Small intestine (tissue), 7 donors: ENCODE measurements at regions not wholly inside any gene's neighbourhood (a gene's known extent, or its start where the extent isn't known, plus 50 kb on each side); places are given as distances from the start of the nearest gene placed in this dataset.

Source experiments
- DNase-seq, 2 donors: peaks; one replicate each; pipeline versions ENCODE4 v3.0.0 to v3.0.0-alpha.2; 2013
- FAIRE-seq: peaks from 2 replicates; lab custom pipeline; 2012; peaks lifted over from hg19 to GRCh38; lab: Jason Lieb, UNC
- H3K27ac ChIP-seq, 3 donors: one replicate each; pipeline ENCODE4 v1.5.1; 2013; ENCODE audit warnings: low read length in 2 of 3, mild to moderate bottlenecking in 2 of 3, control low read depth in 1 of 3, inconsistent platforms in 1 of 3, low read depth in 1 of 3, moderate library complexity in 1 of 3
- H3K27me3 ChIP-seq, 3 donors: one replicate each; pipeline ENCODE4 v1.6.1; 2013; ENCODE audit warnings: low read length in 3 of 3, inconsistent platforms in 1 of 3; ENCODE audit not compliant: control insufficient read depth in 3 of 3, insufficient read depth in 3 of 3
- H3K36me3 ChIP-seq, 3 donors: one replicate each; pipeline ENCODE4 v1.6.1; 2013; ENCODE audit warnings: low read length in 3 of 3, inconsistent platforms in 1 of 3, low read depth in 1 of 3, mild to moderate bottlenecking in 1 of 3, moderate library complexity in 1 of 3; ENCODE audit not compliant: control insufficient read depth in 3 of 3, insufficient read depth in 2 of 3
- H3K4me1 ChIP-seq, 3 donors: one replicate each; pipeline ENCODE4 v1.6.1; 2013; ENCODE audit warnings: low read length in 2 of 3, inconsistent platforms in 1 of 3, low read depth in 1 of 3, mild to moderate bottlenecking in 1 of 3, moderate library complexity in 1 of 3; ENCODE audit not compliant: control insufficient read depth in 3 of 3, insufficient read depth in 2 of 3
- H3K4me3 ChIP-seq, 3 donors: one replicate each; pipeline ENCODE4 v1.5.1; 2013; ENCODE audit warnings: low read length in 3 of 3, control low read depth in 1 of 3, inconsistent platforms in 1 of 3, low read depth in 1 of 3, mild to moderate bottlenecking in 1 of 3, moderate library complexity in 1 of 3
- H3K9me3 ChIP-seq, 2 donors: one replicate each; pipeline ENCODE4 v1.6.1; 2013; ENCODE audit warnings: low read depth in 1 of 2, low read length in 1 of 2; ENCODE audit not compliant: control insufficient read depth in 2 of 2, insufficient read depth in 1 of 2
- WGBS, 3 donors: extraction: QIAGEN DNeasy Blood & Tissue Kit; methylation state at CpG; one replicate each; pipeline ENCODE4 v1.1.7; 2013; 5-methylcytosine and 5-hydroxymethylcytosine counted together
- donor health status: healthy with polysubstance abuse.
- donor health status: control.
- donor health status: control.
- donor health status: Bipolar disorder and iron deficiency.
- donor health status: healthy.

GRCh38 chr4:144910723-144911122, 187.3 kb downstream of the ANAPC10 start:
- H3K9me3 ChIP-seq = no peaks in the 10 kb centered on the region
- WGBS, 3 donors = 74 to 97% (median 88%) methylated on average over 2 of the region's 2 CpGs
- FAIRE-seq (no peak), DNase-seq (no peak)
- H3K27me3 ChIP-seq = no peaks in the 10 kb centered on the region
- H3K27ac ChIP-seq = no peak overlapping the region
- H3K4me1 ChIP-seq = no peaks in the 10 kb centered on the region
- H3K36me3 ChIP-seq = no peaks in the 10 kb centered on the region
- H3K4me3 ChIP-seq = no peak overlapping the region
